H1 (cell line): ENCODE measurements at regions not wholly inside any gene's neighbourhood (a gene's known extent, or its start where the extent isn't known, plus 50 kb on each side); places are given as distances from the start of the nearest gene placed in this dataset.

ENCODE experiments used
- CBX5 ChIP-seq: fragments of 300-800, 300-1000 bp; sonication (generic); IDR thresholded peaks from 2 replicates; pipeline ENCODE4 v1.7.1; 2016; ENCODE audit warnings: antibody characterized with exemption, low read length, low read depth
- SIX5 ChIP-seq: IDR thresholded peaks from 2 replicates; pipeline ENCODE4 v1.6.1; 2011; ENCODE audit warnings: mild to moderate bottlenecking, low read depth, low read length
- SP4 ChIP-seq: IDR thresholded peaks from 2 replicates; pipeline ENCODE4 v1.6.1; 2012; ENCODE audit warnings: low read length, inconsistent platforms
- TF ChIP-seq, protein P1 (sequence below): IDR thresholded peaks from 2 replicates; pipeline ENCODE4 v1.6.1; 2012; ENCODE audit warnings: inconsistent platforms

DNA sequence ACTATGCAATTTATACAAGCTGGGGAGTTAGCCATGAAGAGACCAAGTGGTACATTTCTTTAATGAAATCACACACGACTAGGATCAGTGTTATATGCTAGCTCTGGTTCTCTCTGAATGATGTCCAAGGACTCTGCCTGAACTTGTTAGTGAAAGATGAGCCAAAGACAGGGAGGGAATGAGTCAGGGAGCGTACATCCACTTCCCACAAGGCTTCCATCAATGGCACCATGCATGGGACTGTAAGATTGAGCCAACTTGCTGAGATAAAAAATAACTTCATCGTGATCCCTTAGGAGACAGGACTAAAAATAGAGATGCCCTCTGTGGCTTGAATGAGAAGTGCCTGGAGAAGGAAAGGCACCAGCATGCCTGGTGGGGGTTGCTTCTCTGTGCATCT, 629.7 kb downstream of the ACTR3B start (continued):
- TF ChIP-seq, protein P1, sequence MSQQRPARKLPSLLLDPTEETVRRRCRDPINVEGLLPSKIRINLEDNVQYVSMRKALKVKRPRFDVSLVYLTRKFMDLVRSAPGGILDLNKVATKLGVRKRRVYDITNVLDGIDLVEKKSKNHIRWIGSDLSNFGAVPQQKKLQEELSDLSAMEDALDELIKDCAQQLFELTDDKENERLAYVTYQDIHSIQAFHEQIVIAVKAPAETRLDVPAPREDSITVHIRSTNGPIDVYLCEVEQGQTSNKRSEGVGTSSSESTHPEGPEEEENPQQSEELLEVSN, result no peak
- TF ChIP-seq CBX5, result no peak
- TF ChIP-seq SP4, result no peak
- no peak for TF ChIP-seq SIX5
- TF ChIP-seq, all 59 proteins: peak for 0
